ENCODE measurements at regions not wholly inside any gene's neighbourhood (a gene's known extent, or its start where the extent isn't known, plus 50 kb on each side); places are given as distances from the start of the nearest gene placed in this dataset.

DNA sequence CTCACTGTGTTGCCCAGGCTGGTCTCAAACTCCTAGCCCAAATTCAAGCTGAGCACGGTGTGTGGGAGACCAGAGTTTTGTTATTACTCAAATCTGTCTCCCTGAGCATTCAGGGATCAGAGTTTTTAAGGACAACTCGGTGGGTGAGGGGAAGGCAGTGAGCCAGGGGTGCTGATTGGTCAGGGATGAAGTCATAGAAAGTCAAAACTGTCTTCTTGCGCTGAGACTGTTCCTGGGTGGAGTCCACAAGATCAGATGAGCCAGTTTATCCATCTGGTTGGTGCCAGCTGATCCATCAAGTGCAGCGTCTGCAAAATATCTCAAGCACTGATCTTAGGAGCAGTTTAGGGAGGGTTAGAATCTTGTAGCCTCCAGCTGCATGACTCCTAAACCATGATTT lies 346.3 kb downstream of the TMEM114 start:
- TF ChIP-seq, protein P1, sequence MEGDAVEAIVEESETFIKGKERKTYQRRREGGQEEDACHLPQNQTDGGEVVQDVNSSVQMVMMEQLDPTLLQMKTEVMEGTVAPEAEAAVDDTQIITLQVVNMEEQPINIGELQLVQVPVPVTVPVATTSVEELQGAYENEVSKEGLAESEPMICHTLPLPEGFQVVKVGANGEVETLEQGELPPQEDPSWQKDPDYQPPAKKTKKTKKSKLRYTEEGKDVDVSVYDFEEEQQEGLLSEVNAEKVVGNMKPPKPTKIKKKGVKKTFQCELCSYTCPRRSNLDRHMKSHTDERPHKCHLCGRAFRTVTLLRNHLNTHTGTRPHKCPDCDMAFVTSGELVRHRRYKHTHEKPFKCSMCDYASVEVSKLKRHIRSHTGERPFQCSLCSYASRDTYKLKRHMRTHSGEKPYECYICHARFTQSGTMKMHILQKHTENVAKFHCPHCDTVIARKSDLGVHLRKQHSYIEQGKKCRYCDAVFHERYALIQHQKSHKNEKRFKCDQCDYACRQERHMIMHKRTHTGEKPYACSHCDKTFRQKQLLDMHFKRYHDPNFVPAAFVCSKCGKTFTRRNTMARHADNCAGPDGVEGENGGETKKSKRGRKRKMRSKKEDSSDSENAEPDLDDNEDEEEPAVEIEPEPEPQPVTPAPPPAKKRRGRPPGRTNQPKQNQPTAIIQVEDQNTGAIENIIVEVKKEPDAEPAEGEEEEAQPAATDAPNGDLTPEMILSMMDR (IDR thresholded peaks at IDR 0.05; ENCODE audit: low read length), result no peak
- TF ChIP-seq EZH2 (optimal IDR thresholded peaks at IDR 0.05; ENCODE audit: low read depth, low read length) (no peak), EZH2phosphoT487 (IDR thresholded peaks at IDR 0.05; ENCODE audit: low read length) (no peak)

Data from MM.1S (cell line).